DMS 273 (cell line): ENCODE measurements at regions not wholly inside any gene's neighbourhood (a gene's known extent, or its start where the extent isn't known, plus 50 kb on each side); places are given as distances from the start of the nearest gene placed in this dataset.

Experiments
- DNase-seq: peaks from one replicate; lab custom pipeline; 2025; ENCODE audit not compliant: unreplicated experiment; lab: John Stamatoyannopoulos, UW

DNA sequence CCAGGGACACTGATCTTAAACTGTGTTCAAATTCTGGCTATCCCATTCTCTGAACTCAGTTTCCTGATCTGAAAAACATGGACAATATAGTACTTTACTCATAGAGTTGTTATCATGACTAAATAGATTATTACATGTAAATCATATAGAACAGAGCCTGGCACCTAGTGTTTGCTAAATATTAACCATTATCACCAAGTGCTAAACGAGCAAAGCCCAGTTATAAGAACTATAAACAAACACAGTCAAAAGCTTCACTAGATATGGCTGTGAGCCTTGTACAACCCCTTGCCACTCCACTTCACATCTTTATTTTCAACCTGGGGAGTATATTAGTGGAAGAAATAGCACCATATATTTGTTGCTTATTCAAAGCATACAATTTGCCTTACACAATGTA, 338.9 kb upstream of the CADM1 start:
- no peak for DNase-seq

DNA sequence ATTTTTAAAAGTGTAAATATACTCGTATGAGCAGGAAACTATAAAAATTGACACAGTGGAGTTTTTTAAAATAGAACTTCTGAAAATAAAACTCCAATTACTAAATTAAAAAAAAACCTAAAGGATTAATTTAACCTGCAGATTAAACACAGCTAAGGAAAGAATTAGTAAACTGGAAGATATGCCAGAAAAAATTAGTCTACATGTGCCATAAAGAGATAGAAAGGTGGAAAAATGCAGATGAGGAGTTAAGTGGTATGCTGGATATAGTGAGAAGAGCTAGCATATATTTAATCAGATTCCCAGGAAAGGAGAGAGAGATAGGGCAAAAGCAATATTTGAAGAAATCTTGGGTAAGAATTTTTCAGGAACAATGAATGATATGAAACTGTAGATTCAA, 315.8 kb upstream of the CADM1 start:
- no peak for DNase-seq

GRCh38 chr11:115819014-115819413, 314.8 kb upstream of the CADM1 start:
- no peak for DNase-seq

DNA sequence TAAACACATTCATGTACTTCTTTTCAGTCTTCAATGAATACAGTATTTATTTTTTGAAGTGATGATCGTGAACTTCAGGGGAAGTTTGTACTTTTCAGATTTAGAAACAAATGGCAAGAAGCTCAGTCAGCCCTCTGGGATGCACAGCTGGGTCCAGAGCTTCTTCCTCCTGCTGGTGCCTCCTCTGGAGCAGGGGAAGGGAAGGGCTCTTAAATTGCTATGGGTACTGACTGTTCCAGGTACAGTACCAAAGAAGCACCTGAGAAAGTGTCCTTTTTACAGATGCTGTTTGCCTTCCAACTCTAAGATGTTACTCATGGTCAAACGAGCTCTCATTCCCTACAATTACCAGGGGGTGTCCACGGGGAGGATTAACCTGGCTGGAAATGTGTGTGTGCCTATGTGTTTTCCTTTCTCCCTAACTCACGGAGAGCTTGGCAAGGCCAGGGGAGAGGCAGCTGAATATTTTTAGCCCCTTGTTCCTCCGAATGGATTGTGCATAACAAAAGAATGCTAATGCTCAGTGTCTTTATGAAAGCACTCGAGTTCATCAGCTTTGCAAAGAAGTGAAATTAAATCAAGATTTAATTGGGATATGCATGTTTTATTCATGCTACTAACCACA, 313.7 kb upstream of the CADM1 start:
- no peak for DNase-seq

- no peak for DNase-seq
Observed at GRCh38 chr11:115808351-115808940, 304.2 kb upstream of the CADM1 start.

- DNase-seq = peak; percentile 58
Observed at GRCh38 chr11:115806056-115806455, 301.8 kb upstream of the CADM1 start.

GRCh38 chr11:115803073-115803740, 299.0 kb upstream of the CADM1 start:
- DNase-seq = no peak

DNA sequence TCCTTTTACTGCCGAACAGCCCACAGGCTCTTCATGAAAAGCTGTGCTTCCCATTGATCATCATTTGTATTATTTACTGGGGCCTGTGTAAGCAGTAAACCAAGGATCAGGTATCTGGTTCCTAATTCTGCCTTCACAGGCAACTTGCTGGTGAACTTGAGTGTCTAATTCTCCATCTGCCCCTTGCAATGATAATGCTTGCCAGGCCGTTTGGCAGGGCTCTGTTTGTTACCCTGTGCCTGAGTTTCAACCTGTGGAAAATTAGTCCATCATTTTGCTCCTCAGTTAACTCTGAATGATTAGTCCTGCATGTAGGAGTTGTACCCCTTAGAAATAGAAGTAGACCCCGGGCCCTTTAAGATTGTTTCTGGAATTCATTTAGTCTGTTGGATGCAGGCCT, 298.4 kb upstream of the CADM1 start:
- no peak for DNase-seq

- no peak for DNase-seq
Observed at GRCh38 chr11:115792903-115793302, 288.7 kb upstream of the CADM1 start.

DNA sequence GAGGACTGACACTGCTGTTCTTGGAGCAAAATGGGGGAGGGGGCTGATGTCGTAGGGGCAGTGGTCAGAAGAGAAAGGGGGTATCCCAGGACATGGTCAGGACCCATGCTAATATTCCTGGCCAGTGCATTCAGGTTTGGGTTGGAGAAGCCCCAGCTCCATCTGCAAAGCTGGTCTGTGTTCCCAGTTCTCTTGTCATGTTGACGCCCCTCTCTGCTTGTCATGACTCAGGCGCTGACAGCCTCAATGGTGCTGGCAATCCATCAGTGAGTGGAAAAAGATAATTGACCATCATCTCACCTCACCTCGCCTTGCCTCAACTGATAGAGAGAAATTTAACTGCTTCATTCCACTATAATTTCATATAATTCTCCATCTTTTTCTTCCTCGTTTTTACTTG, 283.1 kb upstream of the CADM1 start:
- DNase-seq = no peak

DNA sequence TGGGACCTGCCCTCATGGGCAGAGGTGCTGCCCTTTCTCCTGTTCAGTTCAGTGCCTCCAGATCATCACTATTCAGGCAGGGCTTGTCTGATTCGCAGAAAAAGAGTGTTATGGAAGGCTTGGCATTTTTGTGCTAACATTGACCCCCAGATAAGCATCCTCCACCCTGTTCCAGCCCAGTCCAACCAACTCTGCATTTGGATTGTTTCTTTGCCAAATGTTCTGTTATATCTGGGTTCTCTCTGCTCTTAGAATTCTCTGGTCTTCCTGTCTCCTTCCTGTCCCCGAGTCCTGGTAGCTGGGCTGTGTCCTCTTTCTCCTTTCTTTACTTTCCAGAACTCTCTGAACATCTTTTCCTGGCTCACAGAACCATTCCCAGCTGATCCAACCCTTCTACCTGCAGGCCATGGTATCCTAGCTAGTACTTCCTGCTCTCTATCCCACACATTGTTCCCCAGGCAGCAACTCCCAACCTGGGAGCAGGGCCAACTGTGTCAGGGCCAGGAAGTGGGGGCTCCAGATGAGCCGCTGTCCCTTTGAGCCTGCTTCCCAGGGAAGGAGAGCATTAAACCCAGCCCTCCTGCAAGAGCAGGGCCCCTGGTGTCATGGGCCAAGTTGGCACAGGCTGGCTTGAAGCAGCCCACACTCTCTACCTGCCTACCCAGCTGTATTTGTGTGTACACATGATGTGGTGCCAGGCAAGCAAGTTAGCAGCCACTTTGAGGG, 280.7 kb upstream of the CADM1 start:
- DNase-seq = peak; percentile 4

DNA sequence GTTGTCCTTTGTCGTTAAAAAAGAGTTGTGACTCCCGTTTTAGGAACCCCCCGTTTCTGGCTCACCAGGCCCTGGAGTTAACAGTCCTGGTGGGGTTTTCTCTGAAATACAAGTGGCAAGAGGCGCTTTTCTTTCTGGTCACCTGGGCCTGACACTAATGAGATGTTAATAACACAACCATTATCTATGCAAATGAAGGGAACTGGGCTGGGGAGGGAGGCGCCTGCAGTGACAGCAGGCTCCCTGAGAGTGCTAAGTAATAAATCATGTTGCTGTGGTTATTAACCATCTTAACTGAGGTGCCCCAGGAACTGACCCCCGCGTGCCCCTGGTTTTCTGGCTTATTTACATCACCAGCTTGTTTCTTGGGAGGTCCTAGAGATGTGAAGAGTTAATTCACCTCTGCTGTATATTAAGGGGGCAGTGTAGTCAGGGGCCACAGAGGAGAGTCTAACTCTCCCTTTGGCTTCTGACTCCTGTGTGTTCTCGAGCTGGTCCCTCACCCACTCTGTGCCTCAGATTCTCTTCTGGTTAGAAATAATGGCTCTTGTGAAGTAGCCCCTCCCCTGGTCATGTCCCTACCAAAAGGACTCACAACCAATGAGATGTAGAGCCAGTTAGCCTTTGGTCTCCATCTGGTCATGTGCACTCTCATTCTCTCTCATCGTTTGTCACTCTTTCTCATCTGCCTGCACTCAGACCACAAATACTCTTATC, 276.6 kb upstream of the CADM1 start:
- DNase-seq = no peak

GRCh38 chr11:115778928-115779650, 274.9 kb upstream of the CADM1 start:
- no peak for DNase-seq

DNA sequence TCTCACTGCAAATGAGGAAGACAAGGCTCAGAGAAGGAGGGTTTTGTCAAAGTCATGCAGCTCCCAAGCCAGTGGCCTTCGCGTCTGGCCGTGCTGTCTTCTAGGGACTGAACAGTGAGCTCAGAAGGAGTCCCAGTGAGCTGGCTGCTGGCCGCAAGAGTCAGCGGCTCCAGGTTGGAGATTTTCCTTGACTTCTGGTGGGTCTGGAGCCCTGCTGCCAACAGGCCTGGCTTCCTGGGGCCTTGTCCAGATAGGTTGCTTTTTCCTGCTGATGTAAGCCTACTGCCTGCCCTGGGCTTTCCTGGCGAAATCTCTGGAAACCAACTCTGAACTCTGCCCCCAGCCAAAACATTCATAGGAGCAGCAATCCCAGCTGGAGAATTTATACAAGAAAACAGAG, 272.7 kb upstream of the CADM1 start:
- DNase-seq = no peak

DNA sequence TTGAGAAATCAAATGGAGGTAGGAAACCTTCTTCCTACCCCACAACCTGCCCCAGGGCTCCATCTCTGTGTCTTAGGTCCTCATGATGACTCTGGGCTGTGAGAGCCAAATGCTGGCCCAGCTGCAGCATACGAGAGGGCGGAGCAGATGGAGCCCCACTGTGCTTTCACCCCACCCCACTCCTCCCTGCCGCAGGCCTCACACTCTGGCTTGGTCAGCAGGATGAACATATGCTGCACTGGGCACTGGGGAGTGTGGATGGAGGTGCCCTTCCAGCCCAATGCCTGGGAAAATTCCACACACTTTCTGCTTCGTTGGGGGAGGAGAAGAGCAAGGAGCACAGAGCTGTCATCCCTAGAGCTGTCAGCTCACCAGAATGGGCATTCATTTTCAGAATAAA, 271.6 kb upstream of the CADM1 start:
- DNase-seq = no peak

DNA sequence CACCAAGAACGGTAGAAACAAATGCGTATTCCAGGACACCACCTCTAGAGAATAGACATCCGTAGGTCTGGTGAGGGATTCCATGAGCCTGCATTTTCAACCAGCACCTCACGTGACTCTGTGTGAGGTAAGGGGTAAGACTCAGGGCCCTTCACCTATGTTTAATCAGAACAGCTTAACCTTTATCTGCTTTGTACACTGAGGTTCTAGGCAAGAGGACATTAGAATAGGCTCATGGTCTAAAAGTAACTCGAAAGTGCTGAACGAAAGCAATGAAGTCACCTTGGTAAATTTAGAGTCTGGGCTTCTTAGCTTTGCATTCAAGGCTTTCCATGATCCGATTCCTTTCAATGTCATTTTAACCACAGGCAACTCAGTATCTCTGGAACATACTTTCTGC, 270.5 kb upstream of the CADM1 start:
- DNase-seq = no peak

- no peak for DNase-seq
Observed at GRCh38 chr11:115769891-115770290, 265.7 kb upstream of the CADM1 start.

DNA sequence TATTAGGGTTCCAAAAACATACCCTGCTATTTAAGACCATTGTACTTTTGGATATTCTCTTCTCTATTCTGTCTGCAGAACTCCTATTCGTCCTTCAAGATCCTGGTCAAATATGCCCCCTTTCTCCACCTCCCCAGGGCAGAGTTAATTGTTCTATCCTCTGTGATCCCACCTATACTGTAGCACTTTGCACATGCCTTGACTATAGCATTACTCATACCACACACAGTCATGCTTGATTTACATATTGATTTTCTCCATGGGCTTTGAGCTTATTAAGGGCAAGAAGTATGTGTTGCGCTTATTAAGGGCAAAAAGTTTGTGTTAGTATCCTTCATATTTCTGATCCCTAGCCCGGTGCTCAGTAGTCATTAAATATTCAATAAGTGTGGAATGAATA, 263.7 kb upstream of the CADM1 start:
- DNase-seq = no peak

- no peak for DNase-seq
Observed at GRCh38 chr11:115767047-115767802, 263.0 kb upstream of the CADM1 start.

DNA sequence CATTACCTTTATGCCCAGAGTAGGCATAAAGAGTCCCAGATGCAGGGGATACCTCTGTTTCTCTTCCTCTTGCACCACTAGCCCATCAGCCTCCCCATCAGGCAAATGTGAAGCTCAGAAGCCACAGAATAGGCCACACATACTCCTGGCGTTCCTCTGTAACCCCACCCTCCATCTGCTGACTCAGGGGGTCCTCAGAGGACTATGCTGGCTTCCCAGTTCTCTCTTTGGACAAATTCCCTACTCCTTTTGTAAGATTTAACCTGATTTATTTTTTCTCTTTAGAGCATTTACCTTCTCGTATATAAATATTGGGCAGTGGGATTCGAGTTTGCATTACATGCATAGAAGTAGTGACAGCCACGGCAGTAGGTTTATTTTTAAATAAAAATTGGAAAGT, 262.3 kb upstream of the CADM1 start:
- no peak for DNase-seq
